GM12878 (cell line): ENCODE measurements at regions not wholly inside any gene's neighbourhood (a gene's known extent, or its start where the extent isn't known, plus 50 kb on each side); places are given as distances from the start of the nearest gene placed in this dataset.

Experiments used
- ATAC-seq: fragments of 200-7000 bp; cut with Tn5 transposase; 3 replicates; pipeline ENCODE4 v1.9.1; 2020; ENCODE audit warnings: mild to moderate bottlenecking, moderate library complexity
- BruUV-seq: library from RNA; stranded (reverse); fragments of 400-500 nt; replicated peaks from 2 replicates; lab custom pipeline; 2021; lab: Mats Ljungman, UMichigan
- CTCF ChIA-PET: fragments of 300-600 bp; sonication (Branson Sonifier 250); formaldehyde crosslinking; extraction: SDS; loops from one replicate; lab custom pipeline; 2021; ENCODE audit warnings: inconsistent platforms; lab: Yijun Ruan, JAX
- POLR2A ChIA-PET: fragments of 350-600 bp; formaldehyde crosslinking; extraction: SDS; loops from one replicate; lab custom pipeline; 2021; ENCODE audit warnings: inconsistent platforms; lab: Charles Lee
- RAD21 ChIA-PET: fragments of 300-600 bp; sonication (Branson Sonifier 250); formaldehyde crosslinking; loops from one replicate; lab custom pipeline; 2023; ENCODE audit warnings: antibody characterized with exemption; ENCODE audit not compliant: unreplicated experiment; lab: Charles Lee
- SMC1A ChIA-PET: fragments of 300-600 bp; sonication (Branson Sonifier 250); formaldehyde crosslinking; loops from one replicate; lab custom pipeline; 2023; ENCODE audit not compliant: unreplicated experiment, uncharacterized antibody; lab: Charles Lee
- DNase-seq: peaks from one replicate; pipeline ENCODE4 v3.0.0-alpha.2; 2011; ENCODE audit warnings: low read depth, low spot score
- FAIRE-seq: peaks from 3 replicates; lab custom pipeline; 2011; peaks lifted over from hg19 to GRCh38; lab: Jason Lieb, UNC
- H2AFZ ChIP-seq: 2 replicates; pipeline ENCODE4 v1.6.0; 2011; ENCODE audit warnings: low read depth, low read length, control low read depth; ENCODE audit not compliant: control insufficient read depth
- H3K27ac ChIP-seq: 2 replicates; pipeline ENCODE4 v1.5.1; 2011; ENCODE audit warnings: control low read depth; ENCODE audit not compliant: control insufficient read depth, insufficient read depth
- H3K27me3 ChIP-seq, 2 experiments: replicated peaks in 1 of 2; 2 replicates each; pipeline versions ENCODE4 v1.6.0 to v1.6.1; 2011; ENCODE audit warnings: low read length in 1 of 2; ENCODE audit not compliant: control insufficient read depth in 2 of 2, insufficient read depth in 2 of 2
- H3K36me3 ChIP-seq, 2 experiments: 2 replicates each; pipeline ENCODE4 v1.5.1; 2011; ENCODE audit warnings: low read length in 1 of 2; ENCODE audit not compliant: control insufficient read depth in 2 of 2, insufficient read depth in 2 of 2
- H3K4me1 ChIP-seq: 2 replicates; pipeline ENCODE4 v1.6.1; 2011; ENCODE audit warnings: mild to moderate bottlenecking, low read length, moderate library complexity, mixed read lengths; ENCODE audit not compliant: control insufficient read depth, insufficient read depth
- H3K4me2 ChIP-seq: 2 replicates; pipeline ENCODE4 v1.6.0; 2011; ENCODE audit warnings: control low read depth; ENCODE audit not compliant: control insufficient read depth, insufficient read depth
- H3K4me3 ChIP-seq: fragments of 200-600 bp; sonication (generic); 2 replicates; pipeline ENCODE4 v1.5.1; 2016
- H3K79me2 ChIP-seq: 2 replicates; pipeline ENCODE4 v1.6.0; 2011; ENCODE audit warnings: low read length; ENCODE audit not compliant: control insufficient read depth, insufficient read depth
- H3K9ac ChIP-seq: 2 replicates; pipeline ENCODE4 v1.8.0; 2011; ENCODE audit warnings: low read length, control low read depth, mixed read lengths; ENCODE audit not compliant: control insufficient read depth, insufficient read depth
- H3K9me3 ChIP-seq: replicated peaks from 3 replicates; pipeline ENCODE4 v1.5.1; 2011; ENCODE audit warnings: mild to moderate bottlenecking, low read length; ENCODE audit not compliant: control insufficient read depth, insufficient read depth
- H4K20me1 ChIP-seq: 2 replicates; pipeline ENCODE4 v1.6.0; 2011; ENCODE audit not compliant: control insufficient read depth, insufficient read depth
- CBX3 ChIP-seq: fragments of 200-600 bp; sonication (generic); IDR thresholded peaks from 2 replicates; pipeline ENCODE4 v1.6.1; 2016; ENCODE audit warnings: low read depth, borderline replicate concordance
- CHD4 ChIP-seq: fragments of 200-600 bp; sonication (generic); IDR thresholded peaks from 2 replicates; pipeline ENCODE4 v1.6.1; 2016; ENCODE audit warnings: mild to moderate bottlenecking
- EGR1 ChIP-seq, 2 experiments: IDR thresholded peaks; 1 replicate in 1 of 2; 2 replicates in 1 of 2; pipeline ENCODE4 v1.6.1; 2011 to 2012; ENCODE audit warnings: low read depth in 2 of 2, low read length in 2 of 2, borderline replicate concordance in 1 of 2, mild to moderate bottlenecking in 1 of 2, moderate library complexity in 1 of 2
- GATAD2B ChIP-seq: fragments of 450-650 bp; conservative IDR thresholded peaks from 2 replicates; pipeline ENCODE4 v1.6.1; 2017; ENCODE audit warnings: low read depth, mild to moderate bottlenecking, moderate library complexity
- MYB ChIP-seq: fragments of 150-350 bp; IDR thresholded peaks from 2 replicates; pipeline ENCODE4 v1.6.1; 2014; ENCODE audit warnings: mild to moderate bottlenecking, low read depth, low read length, borderline replicate concordance
- NRF1 ChIP-seq: conservative IDR thresholded peaks from 2 replicates; pipeline ENCODE4 v1.6.1; 2011; ENCODE audit warnings: mild to moderate bottlenecking, low read depth, low read length, improper control_type of control experiment
- POU2F2 ChIP-seq: IDR thresholded peaks from 3 replicates; pipeline ENCODE4 v1.6.1; 2011; ENCODE audit warnings: low read depth, mild to moderate bottlenecking, low read length, borderline replicate concordance
- TAF1 ChIP-seq: IDR thresholded peaks from 2 replicates; pipeline ENCODE4 v1.6.1; 2011; ENCODE audit warnings: mild to moderate bottlenecking, low read depth, low read length, borderline replicate concordance
- ZSCAN29 ChIP-seq: fragments of 450-650 bp; IDR thresholded peaks from 2 replicates; pipeline ENCODE4 v1.6.1; 2017; ENCODE audit warnings: mild to moderate bottlenecking, moderate library complexity
- WGBS: methylation state at CpG from one replicate; pipeline ENCODE4 v1.1.6; 2016; ENCODE audit warnings: low lambda C conversion rate; ENCODE audit not compliant: insufficient replicate concordance, insufficient coverage; ENCODE audit errors: missing lambda C conversion rate; 5-methylcytosine and 5-hydroxymethylcytosine counted together
- in situ Hi-C: fragments of 300-500 bp; cut with MboI; formaldehyde crosslinking; loops from 9 replicates; pipeline ENCODE4 v1.14.3; 2018; ENCODE audit warnings: mixed read lengths
- intact Hi-C: fragments of 100-400 bp; cut with micrococcal nuclease; formaldehyde crosslinking; loops from one replicate; pipeline ENCODE4 v1.14.2; 2022; ENCODE audit not compliant: unreplicated experiment
- TF ChIP-seq, protein P1 (sequence below): IDR thresholded peaks from 2 replicates; pipeline ENCODE4 v1.6.1; 2012; ENCODE audit warnings: low read length, inconsistent platforms
- TF ChIP-seq, protein P2 (sequence below): fragments of 450-650 bp; IDR thresholded peaks from 2 replicates; pipeline ENCODE4 v1.6.1; 2018; ENCODE audit warnings: mild to moderate bottlenecking, low read depth, moderate library complexity; ENCODE audit not compliant: partially characterized antibody
- TF ChIP-seq, protein P3 (sequence below): IDR thresholded peaks from 2 replicates; pipeline ENCODE4 v1.6.1; 2011; ENCODE audit warnings: borderline replicate concordance, low read depth, mild to moderate bottlenecking, moderate library complexity, low read length; ENCODE audit not compliant: insufficient read depth, poor library complexity, severe bottlenecking
- TF ChIP-seq, protein P4 (sequence below): IDR thresholded peaks from 2 replicates; pipeline ENCODE4 v1.6.1; 2012; ENCODE audit warnings: low read depth, low read length, improper control_type of control experiment
- TF ChIP-seq, protein P5 (sequence below): fragments of 450-650 bp; IDR thresholded peaks from 2 replicates; pipeline ENCODE4 v1.6.1; 2017; ENCODE audit warnings: borderline replicate concordance
- TF ChIP-seq, protein P6 (sequence below): IDR thresholded peaks from 2 replicates; pipeline ENCODE4 v1.6.1; 2011; ENCODE audit warnings: mild to moderate bottlenecking, low read depth, low read length, moderate library complexity; ENCODE audit not compliant: insufficient replicate concordance

DNA sequence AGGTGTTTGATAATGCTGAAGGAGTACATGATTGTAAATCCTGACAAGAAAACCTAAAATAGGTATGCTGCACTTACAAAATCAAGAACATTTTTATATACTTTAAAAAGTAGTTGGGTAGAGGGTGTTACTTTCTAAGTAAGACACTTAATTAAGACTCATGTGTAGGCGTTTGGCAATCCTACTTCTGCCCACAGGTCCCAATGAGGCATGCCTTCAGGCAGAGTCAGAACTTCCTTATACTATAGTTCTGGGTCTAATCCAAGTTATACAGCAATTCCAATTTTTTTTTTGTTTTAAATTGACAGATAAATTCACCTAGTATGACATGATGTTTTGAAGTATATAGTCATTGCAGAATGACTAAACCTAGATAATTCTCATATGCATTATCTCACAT is 1188.5 kb upstream of the PHF14 start:
- ChIA-PET SMC1A (no interaction called here), CTCF (no interaction called here), POLR2A (no interaction called here), RAD21 (no interaction called here)
- in situ Hi-C loops: no loop called here
- H3K27me3 ChIP-seq: no peaks in the 10 kb centered on the region
- ATAC-seq (no peak), DNase-seq (no peak), FAIRE-seq (no peak)
- H3K9me3 ChIP-seq: no peaks in the 10 kb centered on the region
- H4K20me1 ChIP-seq: no peaks in the 10 kb centered on the region
- no peak overlapping the region for H3K4me3 ChIP-seq
- H2AFZ ChIP-seq: no peak overlapping the region
- BruUV-seq: no TSS peak
- H3K36me3 ChIP-seq: no peaks in the 10 kb centered on the region
- H3K9ac ChIP-seq: no peak overlapping the region
- intact Hi-C loops: no loop called here
- H3K4me2 ChIP-seq: no peak overlapping the region
- no peak overlapping the region for H3K27ac ChIP-seq
- WGBS: 0% methylated on average over 1 of the region's 1 CpG
- no peaks in the 10 kb centered on the region for H3K4me1 ChIP-seq
- H3K79me2 ChIP-seq: no peaks in the 10 kb centered on the region
- no peak for TF ChIP-seq GATAD2B
- TF ChIP-seq TAF1: no peak
- TF ChIP-seq CHD4: no peak
- no peak for TF ChIP-seq ZSCAN29
- TF ChIP-seq MYB: no peak
- TF ChIP-seq EGR1 (IDR thresholded peaks at IDR 0.05; ENCODE audit: borderline replicate concordance in 1 of 2, low read depth in 2 of 2, low read length in 2 of 2): no peak
- TF ChIP-seq, protein P1, sequence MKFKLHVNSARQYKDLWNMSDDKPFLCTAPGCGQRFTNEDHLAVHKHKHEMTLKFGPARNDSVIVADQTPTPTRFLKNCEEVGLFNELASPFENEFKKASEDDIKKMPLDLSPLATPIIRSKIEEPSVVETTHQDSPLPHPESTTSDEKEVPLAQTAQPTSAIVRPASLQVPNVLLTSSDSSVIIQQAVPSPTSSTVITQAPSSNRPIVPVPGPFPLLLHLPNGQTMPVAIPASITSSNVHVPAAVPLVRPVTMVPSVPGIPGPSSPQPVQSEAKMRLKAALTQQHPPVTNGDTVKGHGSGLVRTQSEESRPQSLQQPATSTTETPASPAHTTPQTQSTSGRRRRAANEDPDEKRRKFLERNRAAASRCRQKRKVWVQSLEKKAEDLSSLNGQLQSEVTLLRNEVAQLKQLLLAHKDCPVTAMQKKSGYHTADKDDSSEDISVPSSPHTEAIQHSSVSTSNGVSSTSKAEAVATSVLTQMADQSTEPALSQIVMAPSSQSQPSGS: no peak
- TF ChIP-seq, protein P2, sequence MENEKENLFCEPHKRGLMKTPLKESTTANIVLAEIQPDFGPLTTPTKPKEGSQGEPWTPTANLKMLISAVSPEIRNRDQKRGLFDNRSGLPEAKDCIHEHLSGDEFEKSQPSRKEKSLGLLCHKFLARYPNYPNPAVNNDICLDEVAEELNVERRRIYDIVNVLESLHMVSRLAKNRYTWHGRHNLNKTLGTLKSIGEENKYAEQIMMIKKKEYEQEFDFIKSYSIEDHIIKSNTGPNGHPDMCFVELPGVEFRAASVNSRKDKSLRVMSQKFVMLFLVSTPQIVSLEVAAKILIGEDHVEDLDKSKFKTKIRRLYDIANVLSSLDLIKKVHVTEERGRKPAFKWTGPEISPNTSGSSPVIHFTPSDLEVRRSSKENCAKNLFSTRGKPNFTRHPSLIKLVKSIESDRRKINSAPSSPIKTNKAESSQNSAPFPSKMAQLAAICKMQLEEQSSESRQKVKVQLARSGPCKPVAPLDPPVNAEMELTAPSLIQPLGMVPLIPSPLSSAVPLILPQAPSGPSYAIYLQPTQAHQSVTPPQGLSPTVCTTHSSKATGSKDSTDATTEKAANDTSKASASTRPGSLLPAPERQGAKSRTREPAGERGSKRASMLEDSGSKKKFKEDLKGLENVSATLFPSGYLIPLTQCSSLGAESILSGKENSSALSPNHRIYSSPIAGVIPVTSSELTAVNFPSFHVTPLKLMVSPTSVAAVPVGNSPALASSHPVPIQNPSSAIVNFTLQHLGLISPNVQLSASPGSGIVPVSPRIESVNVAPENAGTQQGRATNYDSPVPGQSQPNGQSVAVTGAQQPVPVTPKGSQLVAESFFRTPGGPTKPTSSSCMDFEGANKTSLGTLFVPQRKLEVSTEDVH: no peak
- TF ChIP-seq NRF1: no peak
- TF ChIP-seq, protein P3, sequence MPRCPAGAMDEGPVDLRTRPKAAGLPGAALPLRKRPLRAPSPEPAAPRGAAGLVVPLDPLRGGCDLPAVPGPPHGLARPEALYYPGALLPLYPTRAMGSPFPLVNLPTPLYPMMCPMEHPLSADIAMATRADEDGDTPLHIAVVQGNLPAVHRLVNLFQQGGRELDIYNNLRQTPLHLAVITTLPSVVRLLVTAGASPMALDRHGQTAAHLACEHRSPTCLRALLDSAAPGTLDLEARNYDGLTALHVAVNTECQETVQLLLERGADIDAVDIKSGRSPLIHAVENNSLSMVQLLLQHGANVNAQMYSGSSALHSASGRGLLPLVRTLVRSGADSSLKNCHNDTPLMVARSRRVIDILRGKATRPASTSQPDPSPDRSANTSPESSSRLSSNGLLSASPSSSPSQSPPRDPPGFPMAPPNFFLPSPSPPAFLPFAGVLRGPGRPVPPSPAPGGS: no peak
- no peak for TF ChIP-seq POU2F2
- TF ChIP-seq, protein P4, sequence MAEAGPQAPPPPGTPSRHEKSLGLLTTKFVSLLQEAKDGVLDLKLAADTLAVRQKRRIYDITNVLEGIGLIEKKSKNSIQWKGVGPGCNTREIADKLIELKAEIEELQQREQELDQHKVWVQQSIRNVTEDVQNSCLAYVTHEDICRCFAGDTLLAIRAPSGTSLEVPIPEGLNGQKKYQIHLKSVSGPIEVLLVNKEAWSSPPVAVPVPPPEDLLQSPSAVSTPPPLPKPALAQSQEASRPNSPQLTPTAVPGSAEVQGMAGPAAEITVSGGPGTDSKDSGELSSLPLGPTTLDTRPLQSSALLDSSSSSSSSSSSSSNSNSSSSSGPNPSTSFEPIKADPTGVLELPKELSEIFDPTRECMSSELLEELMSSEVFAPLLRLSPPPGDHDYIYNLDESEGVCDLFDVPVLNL: no peak
- TF ChIP-seq, protein P5, sequence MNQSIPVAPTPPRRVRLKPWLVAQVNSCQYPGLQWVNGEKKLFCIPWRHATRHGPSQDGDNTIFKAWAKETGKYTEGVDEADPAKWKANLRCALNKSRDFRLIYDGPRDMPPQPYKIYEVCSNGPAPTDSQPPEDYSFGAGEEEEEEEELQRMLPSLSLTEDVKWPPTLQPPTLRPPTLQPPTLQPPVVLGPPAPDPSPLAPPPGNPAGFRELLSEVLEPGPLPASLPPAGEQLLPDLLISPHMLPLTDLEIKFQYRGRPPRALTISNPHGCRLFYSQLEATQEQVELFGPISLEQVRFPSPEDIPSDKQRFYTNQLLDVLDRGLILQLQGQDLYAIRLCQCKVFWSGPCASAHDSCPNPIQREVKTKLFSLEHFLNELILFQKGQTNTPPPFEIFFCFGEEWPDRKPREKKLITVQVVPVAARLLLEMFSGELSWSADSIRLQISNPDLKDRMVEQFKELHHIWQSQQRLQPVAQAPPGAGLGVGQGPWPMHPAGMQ: no peak
- TF ChIP-seq, protein P6, sequence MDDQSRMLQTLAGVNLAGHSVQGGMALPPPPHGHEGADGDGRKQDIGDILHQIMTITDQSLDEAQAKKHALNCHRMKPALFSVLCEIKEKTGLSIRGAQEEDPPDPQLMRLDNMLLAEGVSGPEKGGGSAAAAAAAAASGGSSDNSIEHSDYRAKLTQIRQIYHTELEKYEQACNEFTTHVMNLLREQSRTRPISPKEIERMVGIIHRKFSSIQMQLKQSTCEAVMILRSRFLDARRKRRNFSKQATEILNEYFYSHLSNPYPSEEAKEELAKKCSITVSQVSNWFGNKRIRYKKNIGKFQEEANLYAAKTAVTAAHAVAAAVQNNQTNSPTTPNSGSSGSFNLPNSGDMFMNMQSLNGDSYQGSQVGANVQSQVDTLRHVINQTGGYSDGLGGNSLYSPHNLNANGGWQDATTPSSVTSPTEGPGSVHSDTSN: no peak
- TF ChIP-seq CBX3: no peak
